NCI-H524 treated with DMSO at 0.1 percent for 48 hours (cell line): ENCODE measurements at regions not wholly inside any gene's neighbourhood (a gene's known extent, or its start where the extent isn't known, plus 50 kb on each side); places are given as distances from the start of the nearest gene placed in this dataset.
A peak's percentile ranks its signal among the peaks of the same experiment; 100 is the strongest.

Experiments used
- DNase-seq: peaks from one replicate; lab custom pipeline; 2025; lab: John Stamatoyannopoulos, UW

GRCh38 chr13:40145139-40145538, 489.7 kb downstream of the COG6 start:
- no peak for DNase-seq

DNA sequence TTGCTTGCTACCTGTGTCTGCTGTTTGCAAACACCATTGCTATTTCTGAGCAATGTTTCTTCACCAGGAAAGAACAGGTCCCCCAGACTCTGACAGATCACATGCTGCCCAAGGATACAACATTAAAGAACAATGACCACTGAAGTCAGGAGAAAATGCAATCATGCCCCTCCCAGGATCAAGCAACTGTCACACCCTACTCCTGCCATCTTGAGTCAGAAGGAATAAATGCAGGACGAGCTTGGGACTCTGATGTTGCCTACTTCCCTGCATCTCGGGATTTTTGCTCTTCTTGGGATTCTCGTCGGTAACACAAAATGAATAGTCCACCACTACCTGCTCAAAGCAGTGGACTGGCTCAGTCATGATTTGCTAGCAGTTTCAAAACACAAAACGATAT, 490.6 kb downstream of the COG6 start:
- DNase-seq = no peak

DNA sequence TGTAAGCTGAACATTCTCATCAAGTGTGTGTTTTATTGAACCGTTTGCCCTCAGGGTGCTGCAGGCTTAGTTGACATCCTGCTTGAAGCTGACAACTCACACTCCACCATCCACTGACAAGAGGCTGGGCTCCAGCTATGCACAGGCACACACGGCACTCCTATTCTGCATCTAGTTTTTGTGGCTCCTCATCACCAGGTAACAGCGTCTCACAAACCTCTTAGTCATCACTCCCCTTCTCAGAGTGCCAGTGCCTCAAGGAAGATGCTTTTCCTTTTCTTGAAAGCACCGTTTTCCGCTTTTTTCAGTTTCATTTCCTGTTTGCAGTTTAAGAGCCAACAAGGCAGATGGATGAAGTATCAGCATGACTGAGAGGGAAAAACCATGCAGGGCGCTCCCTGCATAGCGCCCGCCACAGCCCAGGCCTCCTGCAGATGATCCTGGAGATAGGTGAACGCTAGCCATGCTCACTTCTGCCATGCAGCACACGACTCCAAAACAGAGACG, 491.2 kb downstream of the COG6 start:
- no peak for DNase-seq

GRCh38 chr13:40148101-40148500, 492.6 kb downstream of the COG6 start:
- DNase-seq = no peak

- DNase-seq = no peak
Measured at GRCh38 chr13:40148742-40149141, 493.3 kb downstream of the COG6 start.

DNA sequence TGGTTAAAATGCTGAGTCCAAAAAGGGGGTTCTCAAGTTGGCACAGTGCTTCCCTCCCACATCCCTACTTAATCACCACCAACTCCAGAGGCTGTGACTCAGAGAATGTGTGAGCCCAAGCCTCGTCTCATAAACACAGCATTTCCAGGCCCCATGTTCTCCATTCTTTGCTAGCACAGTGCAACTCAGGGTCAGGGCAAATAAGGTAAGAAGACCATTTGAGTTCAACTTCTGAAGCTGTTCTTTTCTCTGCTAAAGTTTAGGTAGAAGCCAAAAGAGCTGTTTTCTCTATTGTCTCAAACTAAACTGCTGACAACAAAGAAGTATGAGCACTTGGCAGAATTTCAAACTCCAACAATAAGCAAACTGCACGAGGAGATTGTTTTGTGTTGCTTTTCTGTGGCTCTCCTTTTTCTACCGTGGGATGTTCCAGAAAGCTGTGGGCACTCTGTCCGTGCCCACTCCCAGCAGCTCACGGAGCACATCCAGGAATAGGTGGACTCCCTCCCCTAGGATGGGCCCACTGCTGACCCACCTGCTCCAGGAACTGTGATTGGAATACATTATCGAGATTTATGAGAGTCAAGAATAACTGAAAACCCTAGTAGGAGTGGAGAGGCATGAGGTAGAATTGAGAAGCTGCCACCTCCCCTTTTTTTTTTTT, 494.3 kb downstream of the COG6 start:
- no peak for DNase-seq

DNA sequence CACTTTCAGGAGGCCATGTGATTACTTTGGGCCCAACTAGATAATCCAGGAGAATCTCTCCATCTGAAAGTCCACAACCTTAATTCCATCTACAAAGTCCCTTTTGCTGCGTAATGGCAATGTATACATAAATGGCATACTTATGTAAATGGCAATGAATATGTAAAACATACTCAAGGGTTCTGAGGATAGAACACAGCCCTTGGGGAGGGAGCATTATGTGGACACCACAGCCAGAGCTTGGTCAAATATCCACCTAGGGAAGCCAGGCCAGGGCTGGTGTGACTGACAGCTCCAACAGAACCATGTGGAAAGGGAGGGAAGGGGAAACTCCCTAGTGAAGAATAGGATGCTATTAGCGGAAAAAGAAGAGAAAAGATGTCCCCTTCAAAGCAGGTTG, 496.2 kb downstream of the COG6 start:
- DNase-seq = no peak

- no peak for DNase-seq
Measured at GRCh38 chr13:40152145-40152544, 496.7 kb downstream of the COG6 start.

DNA sequence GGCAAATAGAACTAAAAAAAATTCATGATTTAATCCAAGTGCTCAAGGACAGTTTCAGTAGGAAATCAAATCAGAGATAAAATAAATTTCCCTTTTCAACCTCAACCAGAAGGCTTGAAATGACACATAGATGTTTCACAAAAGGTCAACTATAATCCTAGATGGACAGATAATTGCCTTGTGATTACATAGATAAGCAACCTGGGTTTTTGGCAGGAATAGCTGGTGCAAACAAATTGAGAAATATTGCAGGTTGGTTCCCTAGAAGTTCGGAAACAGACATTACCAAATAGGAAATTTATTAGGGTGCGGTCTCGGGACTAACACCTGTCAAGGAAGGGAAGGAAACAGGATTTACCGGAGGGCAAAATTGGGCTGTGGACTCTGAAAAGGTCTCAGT, 497.5 kb downstream of the COG6 start:
- DNase-seq = no peak

- DNase-seq = no peak
Measured at GRCh38 chr13:40153516-40153915, 498.1 kb downstream of the COG6 start.

- DNase-seq = no peak
Measured at GRCh38 chr13:40155201-40155600, 499.7 kb downstream of the COG6 start.

- no peak for DNase-seq
Measured at GRCh38 chr13:40158218-40158617, 502.8 kb downstream of the COG6 start.

DNA sequence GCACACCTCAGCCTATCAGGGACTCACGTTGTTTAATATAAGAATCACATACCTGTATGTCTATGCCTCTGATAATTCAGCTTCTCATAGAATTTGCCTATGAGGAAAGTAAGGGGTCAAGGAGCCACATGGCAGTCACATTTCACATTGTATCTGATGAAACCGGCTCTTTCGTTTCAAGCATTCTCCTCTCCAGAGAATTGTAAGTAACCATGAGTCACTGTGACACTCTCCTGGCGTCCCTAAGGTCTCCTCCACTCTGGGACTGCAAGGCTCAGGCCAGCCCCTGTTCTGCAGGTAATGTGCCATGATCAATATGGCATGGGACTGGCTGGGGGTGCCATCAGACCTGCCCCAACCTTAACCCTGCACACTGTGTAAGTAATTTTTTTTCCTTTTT, 503.3 kb downstream of the COG6 start:
- DNase-seq = no peak

DNA sequence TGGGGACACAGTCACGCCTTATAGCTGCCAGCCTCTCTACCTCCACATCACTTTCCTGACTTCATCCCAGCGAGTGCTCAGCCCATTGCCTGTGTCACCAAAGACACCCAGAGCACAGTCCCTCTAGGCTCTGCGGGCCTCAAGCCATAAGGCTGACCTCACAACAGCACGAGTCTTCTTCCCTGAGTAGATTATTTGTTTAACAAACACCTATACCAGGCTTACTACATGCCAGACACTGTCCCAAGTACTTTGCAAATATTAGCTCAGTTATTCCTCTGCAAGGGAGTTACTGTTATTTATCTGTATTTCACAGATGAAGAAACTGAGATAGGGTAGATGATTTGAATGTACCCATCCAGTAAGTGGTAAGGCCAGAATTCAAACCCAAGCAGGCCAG, 504.3 kb downstream of the COG6 start:
- no peak for DNase-seq

DNA sequence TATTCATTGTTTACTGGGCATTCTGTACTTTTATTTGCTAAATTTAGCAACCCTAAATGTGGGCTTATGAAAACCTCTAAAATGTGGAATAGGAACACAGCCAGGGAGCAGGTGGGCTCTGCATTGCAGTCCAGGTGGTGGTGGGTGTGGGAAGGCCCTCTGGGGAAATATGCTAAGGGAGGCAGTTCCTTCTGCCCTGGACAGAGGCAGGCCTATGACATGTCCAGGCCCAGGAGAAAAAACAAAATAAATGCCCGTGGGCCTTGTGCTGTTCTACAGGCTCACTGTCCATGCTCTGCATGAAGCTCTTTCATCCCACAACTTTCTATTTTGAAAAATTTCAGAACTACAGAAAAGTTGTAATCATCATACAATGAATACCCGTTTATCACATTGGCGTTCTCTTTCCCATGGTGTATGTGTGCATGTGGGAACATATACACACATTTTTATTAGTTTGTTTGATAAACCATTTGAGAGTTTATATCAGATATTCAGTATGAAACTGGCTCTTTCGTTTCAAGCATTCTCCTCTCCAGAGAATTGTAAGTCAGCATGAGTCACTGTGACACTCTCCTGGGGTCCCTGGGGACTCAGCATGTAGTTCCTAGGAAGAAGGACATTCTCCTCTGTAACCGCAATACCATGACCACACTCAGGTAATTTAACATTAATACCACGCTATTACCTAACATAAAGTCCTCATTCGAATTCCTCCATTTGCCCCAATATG, 505.3 kb downstream of the COG6 start:
- no peak for DNase-seq

DNA sequence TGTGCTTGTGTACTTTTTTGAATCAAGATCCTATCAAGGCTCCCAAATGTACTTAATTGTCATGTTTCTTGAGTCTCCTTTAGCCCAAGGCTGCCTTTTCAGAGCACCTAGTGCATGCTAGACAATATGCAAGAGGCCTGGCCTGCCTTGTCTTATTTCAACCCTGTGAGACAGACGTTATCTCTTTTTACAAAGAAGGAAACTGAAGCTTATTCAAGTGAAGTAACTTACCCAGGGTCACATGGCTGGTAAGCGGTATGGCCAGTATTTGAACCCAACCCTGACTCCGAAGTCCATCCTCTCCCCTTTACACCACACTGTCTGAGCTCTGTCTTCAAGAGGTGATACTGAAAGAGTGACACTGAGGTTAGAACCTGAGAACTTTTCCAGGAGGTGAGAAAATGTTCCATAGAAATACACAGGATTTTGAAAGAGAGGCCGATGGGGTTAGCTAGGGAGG, 505.1 kb downstream of the FOXO1 start:
- no peak for DNase-seq

GRCh38 chr13:40161931-40162330, 504.5 kb downstream of the FOXO1 start:
- peak; percentile 69 for DNase-seq

DNA sequence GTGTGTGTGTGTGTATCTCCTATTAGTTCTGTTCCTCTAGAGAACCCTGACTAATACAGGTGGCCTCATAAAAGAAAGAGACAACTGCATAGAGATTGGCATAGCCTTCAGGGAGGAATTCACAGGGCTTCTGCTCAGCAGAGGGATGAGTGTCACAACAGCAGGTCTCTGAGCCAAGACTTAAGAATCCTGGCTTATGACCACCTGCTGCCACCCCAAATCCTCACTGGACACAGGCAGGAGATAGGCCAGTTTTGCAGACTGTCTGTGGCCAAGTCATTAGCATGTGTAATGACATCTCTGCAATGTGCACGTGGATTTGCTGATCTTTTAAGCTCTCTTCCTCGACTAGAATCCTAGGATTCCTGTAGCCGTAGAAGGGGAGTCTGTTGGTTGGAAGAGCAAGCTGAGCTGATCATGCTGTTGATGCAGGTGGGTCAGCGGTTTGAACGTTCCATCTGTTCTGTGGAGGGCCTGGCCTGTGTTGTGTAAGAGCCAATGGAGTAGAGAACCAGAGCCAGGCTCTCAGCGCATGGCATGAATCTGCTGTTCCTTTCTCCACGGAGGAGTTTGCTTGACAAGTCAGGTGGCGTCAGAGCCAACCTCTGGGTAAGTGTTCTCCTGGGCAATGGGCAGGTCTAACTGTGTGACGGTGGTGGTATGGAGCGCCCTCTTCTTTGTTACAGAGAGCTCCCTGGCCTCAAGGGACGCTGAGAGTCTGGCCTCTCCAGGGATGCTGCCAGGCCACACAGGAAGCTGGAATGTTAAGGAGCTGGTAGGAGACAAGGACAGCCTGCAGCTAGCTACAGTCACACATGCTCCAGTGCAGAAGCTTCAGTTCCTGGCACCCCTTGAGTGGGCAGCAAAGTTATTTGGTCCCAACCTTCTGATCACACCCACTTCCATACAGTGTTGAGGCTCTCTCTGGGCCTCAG, 503.1 kb downstream of the FOXO1 start:
- DNase-seq = peak; percentile 42

DNA sequence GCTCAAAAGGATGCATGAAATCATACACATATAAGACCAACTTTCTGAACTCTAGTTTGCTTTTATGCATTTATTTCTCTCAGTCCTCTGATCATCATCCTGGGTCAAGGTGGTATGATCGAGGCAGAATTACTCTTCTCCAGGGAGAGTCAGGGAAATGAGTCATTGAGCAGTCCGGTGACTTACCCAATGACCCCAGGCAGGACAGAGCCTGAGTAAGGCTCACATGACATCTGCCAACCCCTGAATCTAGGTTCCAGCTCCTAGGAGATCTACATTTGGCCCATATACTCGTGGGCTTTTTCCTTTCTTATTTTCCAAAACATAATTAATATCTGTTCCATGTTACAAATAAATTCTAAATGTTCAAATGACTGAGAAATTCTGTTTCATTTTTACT, 502.3 kb downstream of the FOXO1 start:
- DNase-seq = no peak

DNA sequence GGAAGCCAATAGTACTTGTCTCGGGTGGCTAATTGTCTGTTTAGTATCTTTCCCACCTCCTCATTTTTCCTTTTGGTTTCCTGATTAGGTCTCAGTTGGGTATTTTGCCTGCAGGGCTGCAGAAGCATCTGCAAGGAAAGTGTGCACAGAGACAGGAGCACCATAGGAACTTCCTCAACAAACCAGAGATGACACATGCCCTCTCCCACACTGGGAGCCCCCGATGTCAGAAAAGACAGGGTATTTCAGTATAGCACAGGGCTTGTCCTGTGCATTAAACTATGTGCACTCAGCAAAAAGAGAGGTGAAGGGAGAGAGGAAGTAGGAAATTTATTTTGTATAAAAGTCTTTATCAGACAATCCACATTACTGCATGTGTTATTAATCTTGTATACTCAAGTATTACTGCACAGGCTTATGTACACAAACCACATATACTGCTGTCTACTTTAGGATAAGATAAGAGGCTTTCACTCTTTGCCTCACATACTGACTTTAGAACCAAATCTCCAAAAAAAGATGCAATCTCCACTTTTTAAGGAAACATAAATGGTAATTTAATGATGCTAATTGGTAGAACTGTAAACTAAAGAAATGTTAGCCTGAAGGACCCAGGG, 501.0 kb downstream of the FOXO1 start:
- DNase-seq = no peak

DNA sequence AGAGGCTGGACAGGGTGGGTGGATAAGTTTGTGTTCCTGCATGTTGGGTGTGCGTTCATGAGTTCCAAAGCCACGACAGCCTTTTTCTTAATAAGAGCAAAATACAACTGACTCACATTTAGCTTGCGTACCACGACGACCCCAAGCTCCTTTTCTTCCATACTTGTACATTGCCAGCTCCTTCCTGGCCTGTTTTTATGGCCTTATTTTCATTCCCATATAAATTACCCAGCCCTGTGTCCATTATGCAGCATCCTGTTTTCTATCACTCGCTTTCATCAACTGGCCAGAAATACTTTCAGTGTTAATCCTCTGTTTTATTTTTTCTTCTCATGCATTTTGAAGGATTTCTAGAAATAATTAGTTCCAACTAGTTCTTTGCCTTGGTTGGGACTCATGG, 499.1 kb downstream of the FOXO1 start:
- DNase-seq = no peak
